Stomach (tissue), 8 donors: ENCODE measurements at regions not wholly inside any gene's neighbourhood (a gene's known extent, or its start where the extent isn't known, plus 50 kb on each side); places are given as distances from the start of the nearest gene placed in this dataset.

ENCODE experiments used
- DNase-seq, 2 donors: peaks; one replicate each; pipeline versions ENCODE4 v3.0.0 to v3.0.0-alpha.2; 2013 to 2019
- H3K27ac ChIP-seq, 5 donors: fragments of 200-600 bp in 4 of 5; sonication (generic) in 4 of 5; one replicate each; pipeline ENCODE4 v1.5.1; 2013 to 2019; ENCODE audit warnings: mild to moderate bottlenecking in 1 of 5, moderate library complexity in 1 of 5
- H3K27me3 ChIP-seq, 3 donors: fragments of 200-600 bp; sonication (generic); one replicate each; pipeline ENCODE4 v1.5.1; 2017 to 2019; ENCODE audit warnings: mixed run types in 1 of 3
- H3K36me3 ChIP-seq, 4 donors: fragments of 200-600 bp; sonication (generic); 1 replicate in 3 of 4; 2 replicates in 1 of 4; pipeline ENCODE4 v1.5.1; 2016 to 2019
- H3K4me1 ChIP-seq, 4 donors: fragments of 200-600 bp; sonication (generic); one replicate each; pipeline ENCODE4 v1.5.1; 2016 to 2019
- H3K4me3 ChIP-seq, 4 donors: fragments of 200-600 bp; sonication (generic) in 3 of 4; one replicate each; pipeline ENCODE4 v1.5.1; 2016 to 2019; ENCODE audit warnings: mild to moderate bottlenecking in 1 of 4
- H3K9me3 ChIP-seq, 4 donors: fragments of 200-600 bp; sonication (generic); one replicate each; pipeline ENCODE4 v1.5.1; 2016 to 2019
- EP300 ChIP-seq: sonication (generic); formaldehyde crosslinking; IDR thresholded peaks from one replicate; pipeline ENCODE4 v1.6.1; 2017; ENCODE audit warnings: antibody characterized with exemption
- POLR2A ChIP-seq, 4 donors: fragments of 450-650 bp; IDR thresholded peaks; one replicate each; pipeline ENCODE4 v1.6.1; 2016; ENCODE audit warnings: antibody characterized with exemption in 4 of 4, control low read depth in 2 of 4, mild to moderate bottlenecking in 1 of 4, moderate library complexity in 1 of 4
- POLR2AphosphoS5 ChIP-seq, 3 donors: sonication (generic); formaldehyde crosslinking; IDR thresholded peaks; one replicate each; pipeline ENCODE4 v1.6.1; 2016; ENCODE audit warnings: antibody characterized with exemption in 3 of 3
- WGBS, 5 donors: extraction: QIAGEN DNeasy Blood & Tissue Kit in 3 of 5; methylation state at CpG; one replicate each; pipeline versions ENCODE4 v1.1.5 to v1.1.7; 2013 to 2018; 5-methylcytosine and 5-hydroxymethylcytosine counted together
- intact Hi-C: fragments of 100-400 bp; cut with DNase I; formaldehyde crosslinking; loops from one replicate; pipeline ENCODE4 v1.15.1; 2023; ENCODE audit warnings: low total_unique reads
- TF ChIP-seq, protein P1 (sequence below), 7 experiments: fragments of 450-650 bp in 4 of 7; fragments of 200-600 bp in 3 of 7; sonication (generic) in 3 of 7; IDR thresholded peaks; one replicate each; pipeline ENCODE4 v1.5.1; 2016 to 2019; ENCODE audit warnings: antibody characterized with exemption in 7 of 7, control low read depth in 2 of 7, mild to moderate bottlenecking in 1 of 7
- donor health status: healthy with polysubstance abuse.
- donor health status: Bipolar disorder and iron deficiency.
- donor health status: healthy.

DNA sequence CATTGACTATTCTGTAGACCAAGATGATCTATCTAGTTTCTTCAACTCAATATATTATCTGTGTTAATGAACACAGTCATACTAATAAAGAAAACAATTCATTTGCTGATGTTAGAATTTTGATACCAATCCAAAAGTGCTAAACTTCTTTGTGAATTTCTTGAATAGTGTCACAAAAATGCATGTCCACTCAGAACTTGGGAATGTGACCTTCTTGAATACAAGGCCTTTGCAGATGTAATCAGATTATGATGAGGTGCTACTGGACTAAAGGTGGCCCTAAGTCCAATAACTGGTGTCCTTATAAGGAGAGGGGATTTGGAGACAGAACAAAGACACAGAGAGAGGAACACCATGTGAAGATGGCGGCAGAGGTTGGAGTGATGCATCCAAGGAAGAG lies 305.8 kb upstream of the ZP4 start:
- H3K27ac ChIP-seq, result no peak overlapping the region
- TF ChIP-seq POLR2AphosphoS5 (IDR thresholded peaks at IDR 0.05), result no peak
- no peak for TF ChIP-seq POLR2A (IDR thresholded peaks at IDR 0.05)
- TF ChIP-seq, protein P1, sequence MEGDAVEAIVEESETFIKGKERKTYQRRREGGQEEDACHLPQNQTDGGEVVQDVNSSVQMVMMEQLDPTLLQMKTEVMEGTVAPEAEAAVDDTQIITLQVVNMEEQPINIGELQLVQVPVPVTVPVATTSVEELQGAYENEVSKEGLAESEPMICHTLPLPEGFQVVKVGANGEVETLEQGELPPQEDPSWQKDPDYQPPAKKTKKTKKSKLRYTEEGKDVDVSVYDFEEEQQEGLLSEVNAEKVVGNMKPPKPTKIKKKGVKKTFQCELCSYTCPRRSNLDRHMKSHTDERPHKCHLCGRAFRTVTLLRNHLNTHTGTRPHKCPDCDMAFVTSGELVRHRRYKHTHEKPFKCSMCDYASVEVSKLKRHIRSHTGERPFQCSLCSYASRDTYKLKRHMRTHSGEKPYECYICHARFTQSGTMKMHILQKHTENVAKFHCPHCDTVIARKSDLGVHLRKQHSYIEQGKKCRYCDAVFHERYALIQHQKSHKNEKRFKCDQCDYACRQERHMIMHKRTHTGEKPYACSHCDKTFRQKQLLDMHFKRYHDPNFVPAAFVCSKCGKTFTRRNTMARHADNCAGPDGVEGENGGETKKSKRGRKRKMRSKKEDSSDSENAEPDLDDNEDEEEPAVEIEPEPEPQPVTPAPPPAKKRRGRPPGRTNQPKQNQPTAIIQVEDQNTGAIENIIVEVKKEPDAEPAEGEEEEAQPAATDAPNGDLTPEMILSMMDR (IDR thresholded peaks at IDR 0.05), result no peak
- no peak for TF ChIP-seq EP300
- intact Hi-C loops, result no loop called here
- DNase-seq, result no peak
- H3K4me3 ChIP-seq, result no peak overlapping the region
- H3K36me3 ChIP-seq, result no peaks in the 10 kb centered on the region
- H3K4me1 ChIP-seq, result no peaks in the 10 kb centered on the region
- H3K27me3 ChIP-seq, result no peaks in the 10 kb centered on the region
- H3K9me3 ChIP-seq, result no peaks in the 10 kb centered on the region
- 86 to 96% (median 95%) methylated on average over 1 of the region's 1 CpG for WGBS, 5 donors

DNA sequence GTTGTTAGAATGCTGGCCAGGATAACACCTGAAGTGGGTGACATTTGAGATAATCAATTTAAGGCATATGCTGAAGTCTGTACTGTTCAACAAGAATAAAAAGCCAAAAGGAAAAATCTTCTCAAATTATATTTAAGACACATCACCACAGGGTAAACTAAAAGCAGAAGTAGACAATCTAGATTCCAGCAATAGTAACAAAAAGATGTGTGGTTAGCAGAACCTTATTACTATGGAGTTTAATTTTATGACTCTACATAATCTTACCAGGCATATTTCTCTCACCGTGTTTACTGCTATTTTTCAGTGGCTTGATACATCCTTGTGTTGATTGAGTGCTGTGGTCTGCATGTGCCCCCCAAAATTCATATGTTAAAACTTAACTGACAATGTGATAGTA lies 300.4 kb upstream of the ZP4 start:
- TF ChIP-seq, protein P1 (IDR thresholded peaks at IDR 0.05), result no peak
- no peak for TF ChIP-seq EP300
- TF ChIP-seq POLR2AphosphoS5 (IDR thresholded peaks at IDR 0.05), result no peak
- no peak for TF ChIP-seq POLR2A (IDR thresholded peaks at IDR 0.05)
- Histone ChIP-seq H3K27me3 (no peaks in the 10 kb centered on the region), H3K27ac (no peak overlapping the region), H3K36me3 (no peaks in the 10 kb centered on the region), H3K4me1 (no peaks in the 10 kb centered on the region), H3K4me3 (no peak overlapping the region), H3K9me3 (no peaks in the 10 kb centered on the region)
- WGBS, 5 donors, result 69 to 79% (median 77%) methylated on average over 1 of the region's 1 CpG
- intact Hi-C loops, result no loop called here
- no peak for DNase-seq

DNA sequence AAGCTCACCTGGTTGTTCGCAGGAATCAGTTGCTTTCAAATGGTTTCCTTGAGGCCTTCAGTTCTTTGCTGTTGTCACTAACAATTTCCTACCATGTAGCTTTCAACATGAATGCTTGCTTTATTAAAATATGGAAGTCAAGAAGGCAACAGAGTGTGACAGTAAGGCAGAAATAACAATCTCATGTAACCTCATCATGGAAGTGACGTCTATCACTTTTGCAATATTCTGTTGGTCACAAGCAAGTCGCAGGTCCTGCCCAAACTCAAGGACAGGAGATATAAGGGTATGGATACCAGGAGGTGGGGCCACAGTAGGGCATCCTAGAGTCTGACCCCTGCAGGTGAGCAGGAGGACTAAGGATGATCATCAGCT lies 296.8 kb upstream of the ZP4 start:
- TF ChIP-seq POLR2AphosphoS5 (IDR thresholded peaks at IDR 0.05) (no peak), EP300 (no peak), POLR2A (IDR thresholded peaks at IDR 0.05) (no peak)
- TF ChIP-seq, protein P1 (IDR thresholded peaks at IDR 0.05), result no peak
- H3K27ac ChIP-seq, result no peak overlapping the region
- H3K36me3 ChIP-seq, result no peaks in the 10 kb centered on the region
- DNase-seq, result no peak
- H3K4me3 ChIP-seq, result no peak overlapping the region
- H3K27me3 ChIP-seq, result no peaks in the 10 kb centered on the region
- H3K4me1 ChIP-seq, result no peaks in the 10 kb centered on the region
- H3K9me3 ChIP-seq, result peaks cover 0 to 3% (median 0%) of the 10 kb centered on the region in 4 donors
- whole genome bisulfite sequencing, 5 donors, result 78 to 90% (median 87%) methylated on average over 3 of the region's 3 CpGs
- intact Hi-C loops, result no loop called here

DNA sequence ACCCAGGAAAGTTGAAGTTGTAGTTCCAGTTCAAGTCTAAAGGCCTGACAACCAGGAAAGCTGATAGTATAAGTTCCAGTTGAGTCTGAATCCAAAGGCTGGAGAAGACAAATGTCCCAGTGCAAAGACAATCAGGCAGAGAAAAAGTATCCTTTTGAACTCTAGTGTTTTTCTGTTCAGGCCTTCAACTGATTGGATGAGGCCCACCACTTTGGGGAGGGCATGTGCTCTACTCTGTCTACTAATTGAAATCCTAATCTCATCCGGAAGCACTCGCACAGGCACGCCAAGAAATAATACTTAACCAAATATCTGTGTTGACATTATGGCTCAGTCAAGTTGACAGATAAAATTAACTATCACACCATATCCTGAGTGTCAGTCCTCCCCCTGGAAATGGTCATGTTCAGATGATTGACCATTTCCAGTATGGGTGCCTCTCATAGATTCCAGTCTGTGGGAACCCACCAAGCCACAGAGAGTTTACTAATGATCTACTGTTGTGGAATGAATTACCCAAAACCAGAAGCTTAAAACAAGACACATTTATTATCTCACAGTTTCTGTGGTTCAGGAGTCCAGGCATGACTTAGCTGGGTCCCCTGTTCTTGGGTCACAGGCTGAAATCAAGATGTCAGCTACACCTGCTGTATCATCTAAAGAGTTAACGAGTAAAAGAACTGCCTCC lies 296.3 kb upstream of the ZP4 start:
- Histone ChIP-seq H3K27me3 (no peaks in the 10 kb centered on the region), H3K27ac (no peak overlapping the region), H3K4me3 (no peak overlapping the region), H3K36me3 (no peaks in the 10 kb centered on the region), H3K9me3 (peaks cover 0 to 3% (median under 1%) of the 10 kb centered on the region in 4 donors), H3K4me1 (no peaks in the 10 kb centered on the region)
- intact Hi-C loops, result no loop called here
- no peak for TF ChIP-seq POLR2A (IDR thresholded peaks at IDR 0.05)
- no peak for TF ChIP-seq EP300
- TF ChIP-seq, protein P1 (IDR thresholded peaks at IDR 0.05), result no peak
- TF ChIP-seq POLR2AphosphoS5 (IDR thresholded peaks at IDR 0.05), result no peak
- 60 to 69% (median 66%) methylated on average over 4 of the region's 4 CpGs for WGBS, 5 donors
- DNase-seq, result no peak
